Fibroblast of lung (primary cell): ENCODE measurements at regions not wholly inside any gene's neighbourhood (a gene's known extent, or its start where the extent isn't known, plus 50 kb on each side); places are given as distances from the start of the nearest gene placed in this dataset.

Experiments
- DNase-seq, 2 donors: peaks; one replicate each; pipeline versions ENCODE4 v3.0.0 to v3.0.0-alpha.2; 2010; ENCODE audit warnings: low read depth in 2 of 2
- H2AFZ ChIP-seq: 2 replicates; pipeline ENCODE4 v1.5.1; 2012; ENCODE audit warnings: low read length, control low read depth, inconsistent platforms
- H3K27ac ChIP-seq: 2 replicates; pipeline ENCODE4 v1.5.1; 2011; ENCODE audit warnings: low read length, control low read depth; ENCODE audit not compliant: insufficient read depth
- H3K27me3 ChIP-seq: 2 replicates; pipeline ENCODE4 v1.5.1; 2011; ENCODE audit warnings: mild to moderate bottlenecking, low read length; ENCODE audit not compliant: control insufficient read depth, insufficient read depth
- H3K36me3 ChIP-seq: 2 replicates; pipeline ENCODE4 v1.5.1; 2011; ENCODE audit warnings: low read length; ENCODE audit not compliant: control insufficient read depth, insufficient read depth
- H3K4me1 ChIP-seq: 2 replicates; pipeline ENCODE4 v1.5.1; 2011; ENCODE audit warnings: low read length; ENCODE audit not compliant: control insufficient read depth, insufficient read depth; ENCODE audit errors: extremely low read depth
- H3K4me2 ChIP-seq: 2 replicates; pipeline ENCODE4 v1.5.1; 2011; ENCODE audit warnings: low read length, control low read depth; ENCODE audit not compliant: insufficient read depth; ENCODE audit errors: extremely low read depth
- H3K4me3 ChIP-seq, 4 experiments: fragments of 200-600 bp in 1 of 4; sonication (generic) in 1 of 4; replicated peaks in 1 of 4; 2 replicates each; pipeline ENCODE4 v1.5.1; 2011 to 2016; ENCODE audit warnings: low read length in 4 of 4, low read depth in 3 of 4, mild to moderate bottlenecking in 3 of 4, control low read depth in 2 of 4, inconsistent platforms in 1 of 4, mixed read lengths in 1 of 4; ENCODE audit not compliant: insufficient read depth in 1 of 4; ENCODE audit errors: control extremely low read depth in 1 of 4
- H3K79me2 ChIP-seq: 2 replicates; pipeline ENCODE4 v1.5.1; 2012; ENCODE audit warnings: mild to moderate bottlenecking, low read length, inconsistent platforms; ENCODE audit not compliant: control insufficient read depth, insufficient read depth
- H3K9ac ChIP-seq: 2 replicates; pipeline ENCODE4 v1.5.1; 2011; ENCODE audit warnings: mild to moderate bottlenecking, low read length, control low read depth; ENCODE audit not compliant: insufficient read depth
- H3K9me3 ChIP-seq: 2 replicates; pipeline ENCODE4 v1.5.1; 2012; ENCODE audit warnings: low read depth, low read length; ENCODE audit not compliant: control insufficient read depth, insufficient read depth
- H4K20me1 ChIP-seq: 2 replicates; pipeline ENCODE4 v1.5.1; 2011; ENCODE audit warnings: low read length; ENCODE audit not compliant: control insufficient read depth, insufficient read depth; ENCODE audit errors: extremely low read depth
- CTCF ChIP-seq, 2 donors: IDR thresholded peaks in 1 of 2; conservative IDR thresholded peaks in 1 of 2; 1 replicate in 1 of 2; 2 replicates in 1 of 2; pipeline ENCODE4 v1.5.1; 2011 to 2012; ENCODE audit warnings: low read length in 2 of 2, control low read depth in 1 of 2, inconsistent platforms in 1 of 2, low read depth in 1 of 2, mild to moderate bottlenecking in 1 of 2
- EZH2 ChIP-seq: IDR thresholded peaks from 2 replicates; pipeline ENCODE4 v1.5.1; 2012; ENCODE audit warnings: low read length, control low read depth, mild to moderate bottlenecking; ENCODE audit errors: missing control alignments

- H3K4me2 ChIP-seq: no peak overlapping the region
- TF ChIP-seq EZH2 (no peak), CTCF (conservative IDR thresholded peaks at IDR 0.05 in 1 of 2, IDR thresholded peaks at IDR 0.05 in 1 of 2; ENCODE audit: low read depth in 1 of 2, low read length in 2 of 2) (no peak)
- H3K27me3 ChIP-seq: no peaks in the 10 kb centered on the region
These were observed 426.7 kb upstream of the ARX start for GRCh38 chrX:25442499-25442898.

GRCh38 chrX:25433307-25433706 lies 417.5 kb upstream of the ARX start:
- Histone ChIP-seq H3K27me3 (no peaks in the 10 kb centered on the region), H4K20me1 (no peaks in the 10 kb centered on the region), H3K4me2 (no peak overlapping the region), H3K36me3 (no peaks in the 10 kb centered on the region), H3K4me1 (no peaks in the 10 kb centered on the region), H3K27ac (no peak overlapping the region), H3K4me3 (no peak overlapping the region), H2AFZ (no peak overlapping the region), H3K9ac (no peak overlapping the region), H3K79me2 (no peaks in the 10 kb centered on the region), H3K9me3 (no peaks in the 10 kb centered on the region)
- DNase-seq: no peak
- TF ChIP-seq EZH2 (no peak), CTCF (conservative IDR thresholded peaks at IDR 0.05 in 1 of 2, IDR thresholded peaks at IDR 0.05 in 1 of 2; ENCODE audit: low read depth in 1 of 2, low read length in 2 of 2) (no peak)

More at GRCh38 chrX:25442499-25442898, 426.7 kb upstream of the ARX start:
- Histone ChIP-seq H3K9me3 (no peaks in the 10 kb centered on the region), H3K4me3 (no peak overlapping the region), H3K79me2 (no peaks in the 10 kb centered on the region), H3K4me1 (no peaks in the 10 kb centered on the region), H4K20me1 (no peaks in the 10 kb centered on the region), H3K36me3 (no peaks in the 10 kb centered on the region), H3K9ac (no peak overlapping the region), H3K27ac (no peak overlapping the region), H2AFZ (no peak overlapping the region)
- no peak for DNase-seq

- Histone ChIP-seq H3K4me3 (no peak overlapping the region), H3K27ac (no peak overlapping the region), H3K9me3 (no peaks in the 10 kb centered on the region), H3K4me2 (no peak overlapping the region), H3K79me2 (no peaks in the 10 kb centered on the region), H3K36me3 (no peaks in the 10 kb centered on the region), H4K20me1 (no peaks in the 10 kb centered on the region), H3K27me3 (no peaks in the 10 kb centered on the region), H2AFZ (no peak overlapping the region), H3K4me1 (no peaks in the 10 kb centered on the region), H3K9ac (no peak overlapping the region)
- no peak for DNase-seq
- no peak for TF ChIP-seq EZH2
- TF ChIP-seq CTCF (conservative IDR thresholded peaks at IDR 0.05 in 1 of 2, IDR thresholded peaks at IDR 0.05 in 1 of 2; ENCODE audit: low read depth in 1 of 2, low read length in 2 of 2): no peak
These were observed 416.6 kb upstream of the ARX start for GRCh38 chrX:25432396-25432795.
